Activated CD4-positive, alpha-beta T cell treated with anti-CD3 and anti-CD28 coated beads, Interleukin-2, Interleukin-6, amounts not matched to agents 100 ng/mL and 50 ng/mL, durations not matched to agents 16 hours and 8 hours (primary cell): ENCODE measurements at regions not wholly inside any gene's neighbourhood (a gene's known extent, or its start where the extent isn't known, plus 50 kb on each side); places are given as distances from the start of the nearest gene placed in this dataset.
"Not testable (repeated sequence)": the region's sequence is repeated elsewhere in the genome, so short reads cannot be mapped to it uniquely, and the experiment has no call there.

Experiments used
- DNase-seq: peaks from one replicate; pipeline ENCODE4 v3.0.0-alpha.2; 2020

- no peak for DNase-seq
Observed at GRCh38 chr3:147675761-147676160, 266.6 kb downstream of the ZIC1 start.

DNA sequence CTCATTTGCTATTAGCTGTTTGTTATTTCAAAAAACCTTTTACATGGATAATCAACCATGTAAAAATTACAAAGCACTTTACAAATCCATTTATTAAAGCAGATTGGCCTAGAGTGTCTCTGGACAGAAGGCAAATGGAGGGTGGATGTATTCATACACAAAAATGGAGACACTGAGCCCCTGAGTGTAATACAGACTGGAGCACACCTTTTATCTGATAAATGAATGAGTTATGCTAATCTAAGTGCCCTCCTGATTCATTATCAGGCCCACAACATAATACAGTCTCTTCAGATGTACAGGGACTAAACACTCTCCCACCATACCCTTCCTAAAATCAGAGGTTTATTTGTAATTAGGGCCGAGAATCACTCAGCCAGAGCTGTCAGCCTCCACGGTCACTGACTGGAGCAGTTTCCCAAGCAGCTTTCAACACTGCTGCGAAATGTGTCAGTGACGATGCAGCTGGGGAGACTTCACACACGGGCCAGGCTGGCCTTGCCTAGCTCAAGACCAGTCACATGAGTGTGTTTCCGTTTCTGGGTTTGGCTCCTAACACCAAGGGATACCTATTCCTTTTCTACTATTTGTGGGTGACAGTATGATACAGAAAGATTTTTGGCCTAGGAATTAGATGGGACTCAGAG, 271.8 kb downstream of the ZIC1 start:
- no peak for DNase-seq

DNA sequence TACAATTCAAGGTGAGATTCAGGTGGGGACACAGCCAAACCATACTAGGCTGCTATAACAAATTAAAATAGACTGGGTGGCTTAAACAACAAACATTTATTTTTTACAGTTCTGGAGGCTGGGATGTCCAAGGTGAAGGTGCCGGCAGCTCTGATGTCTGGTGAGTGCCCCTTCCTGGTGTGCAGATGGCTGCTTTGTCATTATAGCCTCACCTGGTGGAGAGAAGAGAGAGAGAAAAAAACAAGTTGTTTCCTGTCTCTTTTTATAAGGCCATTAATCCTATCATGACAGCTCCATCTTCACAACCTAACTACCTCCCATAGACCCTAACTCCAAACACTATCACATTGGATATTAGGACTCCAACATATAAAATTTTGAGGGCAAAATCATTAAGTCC, 279.7 kb downstream of the ZIC1 start:
- no peak for DNase-seq

GRCh38 chr3:147699175-147699838, 290.1 kb downstream of the ZIC1 start:
- DNase-seq: no peak

DNA sequence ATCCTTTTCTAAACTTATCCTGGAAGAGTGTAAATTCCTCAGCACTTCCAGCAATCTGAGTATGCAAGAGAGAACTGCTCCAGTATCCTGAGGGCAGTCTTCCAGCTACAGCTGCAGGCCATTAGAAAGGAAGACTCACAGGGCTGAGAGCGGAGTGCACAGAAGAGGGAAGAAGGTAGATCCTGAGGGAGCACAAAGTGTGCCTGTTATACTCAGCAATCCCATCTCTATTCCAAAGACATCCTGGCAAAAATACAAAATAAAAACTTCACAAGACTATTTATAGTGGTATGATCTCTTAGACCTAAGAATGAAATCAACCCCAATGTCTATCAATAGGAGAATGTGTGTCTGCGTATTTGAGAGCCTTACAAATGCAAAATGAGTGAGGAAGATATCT, 292.0 kb downstream of the ZIC1 start:
- no peak for DNase-seq

DNA sequence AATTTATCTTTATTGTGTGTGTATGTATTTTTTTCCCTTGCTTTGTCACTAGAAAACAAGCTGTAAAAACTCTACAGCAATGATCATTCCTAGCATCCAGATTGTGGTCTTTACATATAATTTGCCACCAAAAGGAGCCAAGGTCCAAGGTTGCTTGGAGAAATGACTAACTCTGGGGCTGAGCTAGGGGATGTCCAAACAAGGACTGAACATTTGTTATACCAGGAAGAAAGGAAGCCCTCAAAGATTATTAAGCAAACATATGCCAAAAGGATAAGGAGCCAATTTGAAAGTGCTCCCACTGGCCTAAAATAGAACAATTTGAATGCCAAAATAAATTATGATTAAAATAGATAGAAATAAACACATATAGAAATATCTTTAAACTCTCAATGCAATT, 293.3 kb downstream of the ZIC1 start:
- DNase-seq: no peak

DNA sequence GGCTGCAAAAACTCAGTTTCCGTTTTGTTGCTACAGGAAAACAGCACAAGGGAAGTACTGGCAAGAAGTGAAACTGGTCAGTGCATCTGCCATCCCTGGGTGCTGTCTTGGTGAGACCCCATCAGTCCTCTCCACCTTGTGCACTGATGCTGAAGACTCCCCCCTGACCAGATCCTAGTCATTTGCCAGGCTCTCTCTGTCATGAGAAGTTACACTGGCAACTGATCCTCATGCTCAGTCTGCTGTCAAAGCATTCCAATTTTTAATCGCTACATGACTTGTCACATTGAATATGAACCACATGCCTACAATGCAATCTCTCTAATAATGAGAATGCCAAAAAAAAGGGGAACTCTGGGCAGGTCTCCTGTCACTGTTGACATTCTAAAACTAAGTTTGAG, 296.5 kb downstream of the ZIC1 start:
- DNase-seq: no peak

DNA sequence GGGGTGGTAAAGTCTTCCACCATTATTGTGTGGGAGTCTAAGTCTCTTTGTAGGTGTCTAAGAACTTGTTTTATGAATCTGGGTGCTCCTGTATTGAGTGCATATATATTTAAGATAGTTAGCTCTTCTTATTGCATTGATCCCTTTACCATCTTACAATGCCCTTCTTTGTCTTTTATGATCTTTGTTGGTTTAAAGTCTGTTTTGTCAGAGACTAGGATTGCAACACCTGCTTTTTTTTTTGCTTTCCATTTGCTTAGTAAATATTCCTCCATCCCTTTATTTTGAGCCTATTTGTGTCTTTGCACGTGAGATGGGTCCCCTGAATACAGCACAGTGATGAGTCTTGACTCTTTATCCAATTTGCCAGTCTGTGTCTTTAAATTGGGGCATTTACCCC, 301.6 kb downstream of the ZIC1 start:
- DNase-seq: not testable (repeated sequence)

DNA sequence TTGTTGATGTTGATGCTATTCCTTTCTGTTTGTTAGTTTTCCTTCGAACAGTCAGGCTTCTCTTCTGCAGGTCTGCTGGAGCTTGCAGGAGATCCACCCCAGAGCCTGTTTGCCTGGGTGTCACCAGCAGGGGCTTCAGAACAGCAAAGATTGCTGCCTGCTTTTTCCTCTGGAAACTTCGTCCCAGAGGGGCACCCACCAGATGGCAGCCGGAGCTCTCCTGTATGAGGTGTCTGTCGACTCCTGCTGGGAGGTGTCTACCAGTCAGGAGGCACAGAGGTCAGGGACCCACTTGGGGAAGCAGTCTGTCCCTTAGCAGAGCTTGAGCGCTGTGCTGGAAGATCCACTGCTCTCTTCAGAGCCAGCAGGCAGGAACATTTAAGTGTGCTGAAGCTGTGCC, 303.2 kb downstream of the ZIC1 start:
- DNase-seq: no peak

GRCh38 chr3:147712758-147713157, 303.6 kb downstream of the ZIC1 start:
- DNase-seq: not testable (repeated sequence)

- DNase-seq: no peak
Observed at GRCh38 chr3:147713234-147714133, 304.3 kb downstream of the ZIC1 start.

DNA sequence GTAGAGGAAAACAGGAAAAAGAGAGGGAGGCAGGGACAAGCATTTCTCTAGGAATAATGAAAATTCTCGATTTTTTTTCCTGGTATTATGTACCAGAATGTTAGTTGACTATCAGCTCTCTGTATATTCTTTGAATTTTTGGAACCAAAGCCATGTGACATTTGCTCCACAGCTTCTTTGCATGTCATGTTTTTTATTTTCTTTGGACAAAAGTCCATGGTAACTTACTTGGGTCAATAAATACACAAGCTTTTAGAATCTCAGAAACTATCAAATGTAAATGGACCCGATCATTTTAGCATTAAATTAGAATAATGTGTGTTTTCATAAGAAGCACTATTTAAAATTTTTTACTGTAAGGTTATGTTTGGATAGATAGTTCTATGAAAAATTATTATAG, 320.5 kb downstream of the ZIC1 start:
- no peak for DNase-seq

GRCh38 chr3:147730284-147730683, 321.1 kb downstream of the ZIC1 start:
- DNase-seq: no peak

- no peak for DNase-seq
Observed at GRCh38 chr3:147733217-147733616, 324.1 kb downstream of the ZIC1 start.

- no peak for DNase-seq
Observed at GRCh38 chr3:147735616-147736015, 326.5 kb downstream of the ZIC1 start.

- no peak for DNase-seq
Observed at GRCh38 chr3:147736226-147736625, 327.1 kb downstream of the ZIC1 start.

DNA sequence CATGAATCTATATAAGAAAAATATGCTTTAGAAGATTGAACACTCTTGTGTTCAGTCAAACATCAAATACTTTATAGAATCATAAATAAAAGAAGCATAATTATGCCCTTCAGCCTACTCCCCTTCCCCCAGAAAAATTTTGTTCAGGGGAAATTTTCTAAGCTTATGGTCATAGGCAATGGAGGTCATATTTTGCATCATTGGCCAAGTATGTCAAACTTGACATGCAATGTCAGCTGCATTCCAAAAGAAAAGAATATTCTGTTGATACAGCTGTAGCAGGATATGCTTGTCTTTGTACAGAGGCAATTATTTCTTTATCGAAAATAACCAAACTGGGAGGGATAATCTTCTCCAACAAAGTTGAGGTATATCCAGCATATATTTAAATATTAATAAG, 328.2 kb downstream of the ZIC1 start:
- DNase-seq: no peak

GRCh38 chr3:147740928-147741327, 331.8 kb downstream of the ZIC1 start:
- DNase-seq: no peak

GRCh38 chr3:147744967-147745366, 335.8 kb downstream of the ZIC1 start:
- no peak for DNase-seq

DNA sequence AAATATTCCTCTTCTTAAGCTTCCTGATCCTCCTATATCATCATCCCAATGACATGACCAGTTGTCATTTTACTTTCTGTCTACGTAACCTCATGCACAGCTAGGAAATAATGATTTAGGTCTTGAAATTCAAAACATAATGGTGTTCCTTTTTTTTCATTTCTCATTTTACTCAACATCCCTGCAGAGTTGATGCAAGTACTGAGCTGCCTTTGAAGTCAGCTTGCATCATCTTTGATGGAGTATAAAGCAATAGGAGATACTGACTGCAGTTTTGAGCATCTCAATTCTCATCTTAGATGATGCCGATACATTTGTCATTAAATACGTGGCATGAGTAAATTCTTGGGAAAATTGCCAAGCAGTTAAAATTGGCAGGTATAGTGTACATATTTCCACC, 346.1 kb downstream of the ZIC1 start:
- DNase-seq: no peak

- no peak for DNase-seq
Observed at GRCh38 chr3:147756476-147756875, 347.3 kb downstream of the ZIC1 start.

- DNase-seq: no peak
Observed at GRCh38 chr3:147757866-147758265, 348.7 kb downstream of the ZIC1 start.

DNA sequence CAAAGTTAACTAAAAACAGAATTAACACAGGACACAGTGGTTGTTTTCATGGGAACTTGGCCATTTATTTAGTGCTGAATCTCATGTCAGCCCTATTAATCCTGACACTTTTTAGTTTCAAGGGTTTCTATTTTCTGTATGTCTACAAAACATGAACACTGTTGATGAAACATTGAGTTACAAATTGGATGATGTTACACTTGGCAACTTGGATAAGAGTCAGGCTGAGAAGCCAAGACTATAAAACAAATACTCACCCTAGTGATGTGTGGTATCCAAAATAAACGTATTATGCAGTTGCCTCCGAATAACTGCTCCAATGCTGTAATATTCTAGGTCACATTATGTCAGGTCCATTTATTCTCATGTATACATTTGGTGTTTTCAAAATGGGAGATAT, 349.6 kb downstream of the ZIC1 start:
- no peak for DNase-seq

DNA sequence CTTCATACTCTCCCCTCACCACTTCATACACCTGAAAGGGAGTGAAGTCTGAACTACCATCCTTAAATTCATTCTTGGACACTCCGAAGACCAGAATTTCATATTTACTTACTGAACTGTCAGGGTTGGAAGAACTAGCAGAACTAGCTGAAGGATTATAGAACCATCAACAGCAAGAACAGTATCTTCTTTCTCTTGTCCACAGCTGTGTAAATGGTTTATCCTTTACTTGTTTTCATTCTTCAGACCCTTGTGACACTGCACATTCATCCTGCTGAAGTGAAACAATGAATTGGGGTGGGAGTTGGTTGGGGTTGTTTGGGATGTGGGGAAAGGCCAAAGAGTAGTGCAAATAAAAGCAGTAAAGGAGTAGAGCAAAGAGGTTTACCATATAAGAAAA, 350.9 kb downstream of the ZIC1 start:
- DNase-seq: no peak
